ENCODE measurements at regions not wholly inside any gene's neighbourhood (a gene's known extent, or its start where the extent isn't known, plus 50 kb on each side); places are given as distances from the start of the nearest gene placed in this dataset.

DNA sequence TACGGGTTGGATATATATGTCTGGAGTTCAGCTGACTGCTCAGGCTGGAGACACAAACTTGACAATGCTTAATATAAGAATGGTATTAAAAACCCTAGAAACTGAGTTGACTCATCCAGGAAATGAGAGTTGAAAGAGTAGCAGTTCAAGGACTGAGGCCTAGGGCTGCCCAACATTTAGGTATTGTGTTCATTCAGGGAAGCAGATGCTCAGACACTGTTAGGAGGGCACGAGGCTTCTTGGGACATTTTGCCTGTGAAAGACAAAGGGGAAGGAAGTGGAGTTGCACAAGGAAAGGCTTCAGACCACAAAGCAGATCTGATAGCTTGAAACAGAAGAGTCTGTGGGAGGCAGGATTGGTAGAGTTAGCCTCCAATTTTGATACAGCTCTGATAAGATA is 52.0 kb upstream of the HS3ST1 start:
- DNase-seq (ENCODE audit: low read depth): no peak
